Suprapubic skin (tissue), 4 donors: ENCODE measurements at regions not wholly inside any gene's neighbourhood (a gene's known extent, or its start where the extent isn't known, plus 50 kb on each side); places are given as distances from the start of the nearest gene placed in this dataset.

Source experiments
- DNase-seq, 2 donors: peaks; one replicate each; pipeline ENCODE4 v3.0.0-alpha.2; 2019; ENCODE audit warnings: low spot score in 2 of 2
- H3K27ac ChIP-seq: fragments of 200-600 bp; sonication (generic); one replicate; pipeline ENCODE4 v1.5.1; 2019
- H3K27me3 ChIP-seq: fragments of 200-600 bp; sonication (generic); one replicate; pipeline ENCODE4 v1.5.1; 2019
- H3K36me3 ChIP-seq: fragments of 200-600 bp; sonication (generic); one replicate; pipeline ENCODE4 v1.5.1; 2019
- H3K4me1 ChIP-seq: fragments of 200-600 bp; sonication (generic); one replicate; pipeline ENCODE4 v1.5.1; 2019
- H3K4me3 ChIP-seq: fragments of 200-600 bp; sonication (generic); one replicate; pipeline ENCODE4 v1.5.1; 2019; ENCODE audit warnings: mild to moderate bottlenecking
- H3K9me3 ChIP-seq: fragments of 200-600 bp; sonication (generic); one replicate; pipeline ENCODE4 v1.5.1; 2019
- EP300 ChIP-seq: sonication (generic); formaldehyde crosslinking; IDR thresholded peaks from one replicate; pipeline ENCODE4 v1.6.1; 2017; ENCODE audit warnings: antibody characterized with exemption
- POLR2A ChIP-seq, 2 donors: fragments of 450-650 bp; IDR thresholded peaks; one replicate each; pipeline ENCODE4 v1.6.1; 2017; ENCODE audit warnings: antibody characterized with exemption in 2 of 2, mild to moderate bottlenecking in 2 of 2, moderate library complexity in 2 of 2
- POLR2AphosphoS5 ChIP-seq, 3 donors: sonication (generic); formaldehyde crosslinking; IDR thresholded peaks; one replicate each; pipeline ENCODE4 v1.6.1; 2017; ENCODE audit warnings: antibody characterized with exemption in 3 of 3
- WGBS: methylation state at CpG from one replicate; pipeline ENCODE4 v1.1.5; 2018; 5-methylcytosine and 5-hydroxymethylcytosine counted together
- TF ChIP-seq, protein P1 (sequence below), 2 donors: fragments of 200-600 bp in 1 of 2; fragments of 450-650 bp in 1 of 2; sonication (generic) in 1 of 2; IDR thresholded peaks; one replicate each; pipeline ENCODE4 v1.5.1; 2016 to 2019; ENCODE audit warnings: antibody characterized with exemption in 2 of 2, mild to moderate bottlenecking in 1 of 2, moderate library complexity in 1 of 2

DNA sequence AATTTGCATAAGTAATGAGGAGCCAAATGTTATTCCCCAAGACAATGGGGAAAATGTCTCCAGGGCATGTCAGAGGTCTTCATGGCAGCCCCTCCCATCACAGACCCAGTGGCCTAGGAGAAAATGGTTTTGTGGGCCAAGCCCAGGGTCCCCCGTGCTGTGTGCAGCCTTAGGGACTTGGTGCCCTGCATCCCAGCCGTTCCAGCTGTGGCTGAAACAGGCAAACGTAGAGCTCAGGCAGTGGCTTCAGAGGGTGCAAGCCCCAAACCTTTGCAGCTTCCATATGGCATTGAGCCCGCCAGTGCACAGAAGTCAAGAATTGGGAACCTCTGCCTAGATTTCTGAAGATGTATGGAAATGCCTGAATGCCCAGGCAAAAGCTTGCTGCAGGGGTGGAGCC lies 79.9 kb downstream of the FAM181B start:
- H3K36me3 ChIP-seq: no peaks in the 10 kb centered on the region
- no peak overlapping the region for H3K27ac ChIP-seq
- 73% methylated on average over 3 of the region's 4 CpGs for WGBS
- no peak for TF ChIP-seq EP300
- no peak for TF ChIP-seq POLR2AphosphoS5 (IDR thresholded peaks at IDR 0.05)
- TF ChIP-seq, protein P1, sequence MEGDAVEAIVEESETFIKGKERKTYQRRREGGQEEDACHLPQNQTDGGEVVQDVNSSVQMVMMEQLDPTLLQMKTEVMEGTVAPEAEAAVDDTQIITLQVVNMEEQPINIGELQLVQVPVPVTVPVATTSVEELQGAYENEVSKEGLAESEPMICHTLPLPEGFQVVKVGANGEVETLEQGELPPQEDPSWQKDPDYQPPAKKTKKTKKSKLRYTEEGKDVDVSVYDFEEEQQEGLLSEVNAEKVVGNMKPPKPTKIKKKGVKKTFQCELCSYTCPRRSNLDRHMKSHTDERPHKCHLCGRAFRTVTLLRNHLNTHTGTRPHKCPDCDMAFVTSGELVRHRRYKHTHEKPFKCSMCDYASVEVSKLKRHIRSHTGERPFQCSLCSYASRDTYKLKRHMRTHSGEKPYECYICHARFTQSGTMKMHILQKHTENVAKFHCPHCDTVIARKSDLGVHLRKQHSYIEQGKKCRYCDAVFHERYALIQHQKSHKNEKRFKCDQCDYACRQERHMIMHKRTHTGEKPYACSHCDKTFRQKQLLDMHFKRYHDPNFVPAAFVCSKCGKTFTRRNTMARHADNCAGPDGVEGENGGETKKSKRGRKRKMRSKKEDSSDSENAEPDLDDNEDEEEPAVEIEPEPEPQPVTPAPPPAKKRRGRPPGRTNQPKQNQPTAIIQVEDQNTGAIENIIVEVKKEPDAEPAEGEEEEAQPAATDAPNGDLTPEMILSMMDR (IDR thresholded peaks at IDR 0.05): no peak
- no peak for TF ChIP-seq POLR2A (IDR thresholded peaks at IDR 0.05)
- no peaks in the 10 kb centered on the region for H3K4me1 ChIP-seq
- H3K4me3 ChIP-seq: no peak overlapping the region
- H3K27me3 ChIP-seq: no peaks in the 10 kb centered on the region
- no peak for DNase-seq
- no peaks in the 10 kb centered on the region for H3K9me3 ChIP-seq

DNA sequence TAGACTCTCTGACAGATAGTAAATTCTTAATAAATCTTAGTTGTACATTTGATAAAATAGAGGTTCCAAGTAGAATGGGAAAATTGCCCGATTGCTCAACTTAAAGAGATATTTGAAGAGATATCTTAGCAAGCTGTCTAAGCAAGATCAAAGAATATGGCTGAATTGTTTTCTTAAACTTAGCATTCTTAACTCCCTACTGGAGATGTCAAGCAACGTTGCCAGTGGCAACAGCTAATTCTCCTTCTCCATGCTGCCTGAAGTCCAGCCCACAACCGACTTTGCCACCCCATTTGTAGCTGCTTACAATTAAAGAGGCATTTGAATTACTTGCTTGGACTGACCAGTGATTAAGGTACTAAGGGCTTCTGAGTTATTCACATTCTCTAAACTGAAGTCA lies 94.4 kb downstream of the FAM181B start:
- Histone ChIP-seq H3K27me3 (no peaks in the 10 kb centered on the region), H3K9me3 (no peaks in the 10 kb centered on the region), H3K4me1 (no peaks in the 10 kb centered on the region), H3K36me3 (no peaks in the 10 kb centered on the region), H3K4me3 (no peak overlapping the region), H3K27ac (no peak overlapping the region)
- no peak for DNase-seq
- TF ChIP-seq POLR2A (IDR thresholded peaks at IDR 0.05) (no peak), EP300 (no peak), POLR2AphosphoS5 (IDR thresholded peaks at IDR 0.05) (no peak)
- TF ChIP-seq, protein P1 (IDR thresholded peaks at IDR 0.05): no peak
- WGBS: 33% methylated on average over 3 of the region's 3 CpGs

DNA sequence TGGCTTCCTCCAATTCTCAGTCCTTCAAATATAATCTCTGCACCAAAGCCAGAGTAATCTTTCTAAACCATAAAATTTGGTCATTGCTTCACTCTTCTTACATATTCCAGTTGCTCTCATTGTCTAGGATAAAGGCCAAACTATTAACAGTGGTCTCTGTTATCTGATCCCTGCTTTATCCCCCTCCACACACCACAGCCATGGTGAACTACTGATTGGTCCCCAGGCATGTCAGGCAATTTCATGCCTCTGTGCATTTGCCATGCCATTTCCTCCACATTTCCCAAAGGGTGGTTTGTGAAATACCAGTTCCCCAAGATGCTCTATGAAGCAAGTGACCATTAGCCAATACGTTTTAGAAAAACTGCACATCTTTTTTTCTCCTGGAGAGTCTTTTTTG lies 97.0 kb downstream of the FAM181B start:
- TF ChIP-seq, protein P1 (IDR thresholded peaks at IDR 0.05): no peak
- TF ChIP-seq POLR2AphosphoS5 (IDR thresholded peaks at IDR 0.05) (no peak), POLR2A (IDR thresholded peaks at IDR 0.05) (no peak), EP300 (no peak)
- Histone ChIP-seq H3K4me3 (no peak overlapping the region), H3K9me3 (no peaks in the 10 kb centered on the region), H3K4me1 (no peaks in the 10 kb centered on the region), H3K27me3 (no peaks in the 10 kb centered on the region), H3K36me3 (no peaks in the 10 kb centered on the region), H3K27ac (no peak overlapping the region)
- WGBS: 53% methylated on average over 1 of the region's 1 CpG
- no peak for DNase-seq

DNA sequence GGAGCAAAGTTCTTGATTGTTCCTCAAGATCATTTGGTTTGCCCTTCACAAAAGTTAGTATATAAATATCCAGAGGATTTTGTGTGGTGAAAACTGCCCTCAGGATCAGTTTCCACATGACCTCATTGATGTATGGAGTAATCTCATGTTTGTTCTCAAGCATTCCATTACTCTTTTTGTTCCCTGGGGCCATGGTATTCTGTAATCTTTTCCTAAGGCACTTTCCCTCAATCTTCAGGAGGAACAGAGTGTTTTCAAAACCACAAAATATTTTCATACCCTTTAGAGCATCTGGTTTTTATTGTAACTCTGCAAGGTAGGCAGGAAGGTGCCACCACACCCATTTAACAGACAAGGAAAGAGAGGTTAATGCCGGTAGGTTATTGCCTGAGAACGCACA lies 99.6 kb downstream of the FAM181B start:
- 90% methylated on average over 2 of the region's 2 CpGs for WGBS
- no peaks in the 10 kb centered on the region for H3K9me3 ChIP-seq

DNA sequence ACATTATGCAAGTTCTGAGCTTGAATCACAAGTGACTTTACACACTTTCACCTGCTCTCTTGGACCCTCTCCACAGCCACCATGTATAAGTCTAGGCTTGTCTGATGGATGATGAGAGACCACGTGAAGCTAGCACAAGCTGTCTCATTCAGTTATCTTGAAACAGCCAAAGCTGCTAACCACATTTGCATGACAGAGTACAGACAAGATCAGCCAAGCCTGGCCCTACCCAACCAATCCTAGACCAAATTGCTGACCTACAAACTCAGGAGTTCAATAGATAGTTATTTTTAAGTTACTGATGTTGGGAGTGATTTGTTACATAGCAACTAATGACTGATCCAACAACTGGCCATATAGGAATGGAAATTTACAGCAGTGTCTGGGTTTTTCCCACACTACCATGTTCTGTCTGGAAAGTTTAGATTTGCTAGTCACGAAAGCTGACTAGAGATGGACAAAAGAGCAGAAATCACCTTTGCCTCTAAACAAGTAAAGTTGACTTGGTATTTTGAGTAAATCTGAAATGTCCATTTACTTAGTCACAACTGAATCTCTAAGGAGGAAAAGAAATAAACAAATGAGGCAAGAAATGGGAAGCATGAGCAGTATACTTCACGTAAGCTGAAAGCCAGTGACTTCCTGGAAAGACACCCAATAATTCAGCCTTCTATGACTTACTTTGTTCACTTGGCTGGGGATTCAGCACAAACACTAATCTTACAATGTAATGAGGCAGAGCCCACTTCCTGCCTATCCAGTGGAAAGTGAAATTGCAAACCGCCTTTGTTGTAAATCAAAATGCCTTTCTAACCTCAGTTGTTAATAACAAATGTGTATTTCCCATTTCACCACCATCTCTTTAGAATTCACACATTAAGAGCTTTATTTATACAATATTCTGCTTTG lies 101.7 kb downstream of the FAM181B start:
- Histone ChIP-seq H3K9me3 (no peaks in the 10 kb centered on the region), H3K4me1 (no peaks in the 10 kb centered on the region), H3K36me3 (no peaks in the 10 kb centered on the region), H3K4me3 (no peak overlapping the region), H3K27me3 (no peaks in the 10 kb centered on the region), H3K27ac (no peak overlapping the region)
- no peak for DNase-seq
- TF ChIP-seq, protein P1 (IDR thresholded peaks at IDR 0.05): no peak
- TF ChIP-seq POLR2AphosphoS5 (IDR thresholded peaks at IDR 0.05) (no peak), EP300 (no peak), POLR2A (IDR thresholded peaks at IDR 0.05) (no peak)
- WGBS: 36% methylated on average over 4 of the region's 4 CpGs

More for the DNA sequence above, 99.6 kb downstream of the FAM181B start:
- DNase-seq: no peak
- Histone ChIP-seq H3K27ac (no peak overlapping the region), H3K27me3 (no peaks in the 10 kb centered on the region), H3K36me3 (no peaks in the 10 kb centered on the region), H3K4me1 (no peaks in the 10 kb centered on the region), H3K4me3 (no peak overlapping the region)
- TF ChIP-seq EP300 (no peak), POLR2A (IDR thresholded peaks at IDR 0.05) (no peak), POLR2AphosphoS5 (IDR thresholded peaks at IDR 0.05) (no peak)
- TF ChIP-seq, protein P1 (IDR thresholded peaks at IDR 0.05): no peak
